GM19452 (cell line): ENCODE measurements at regions not wholly inside any gene's neighbourhood (a gene's known extent, or its start where the extent isn't known, plus 50 kb on each side); places are given as distances from the start of the nearest gene placed in this dataset.

ENCODE experiments used
- ATAC-seq: cut with Tn5 transposase; IDR thresholded peaks from one replicate; pipeline ENCODE4 v1.9.1; 2021; ENCODE audit not compliant: unreplicated experiment

DNA sequence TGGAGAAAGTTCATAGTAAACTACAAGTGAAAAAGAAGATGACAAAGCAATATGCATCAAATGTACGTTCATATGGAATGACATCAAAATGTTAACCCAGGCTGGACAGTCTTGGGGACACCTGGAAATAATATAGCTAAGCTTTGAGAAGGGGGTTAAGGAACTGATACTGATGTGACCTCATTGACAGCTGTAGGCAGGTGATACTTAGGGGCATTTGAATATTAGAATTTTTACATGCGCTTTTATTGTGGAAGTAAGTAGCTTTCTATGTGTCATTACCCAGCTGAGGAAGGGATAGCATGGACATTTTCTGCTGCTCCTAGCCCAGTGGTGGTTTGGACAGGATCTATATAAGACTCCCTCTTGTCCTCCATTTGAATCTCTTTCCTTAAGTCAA lies 299.7 kb downstream of the CWC27 start:
- peak; percentile 47 for ATAC-seq

DNA sequence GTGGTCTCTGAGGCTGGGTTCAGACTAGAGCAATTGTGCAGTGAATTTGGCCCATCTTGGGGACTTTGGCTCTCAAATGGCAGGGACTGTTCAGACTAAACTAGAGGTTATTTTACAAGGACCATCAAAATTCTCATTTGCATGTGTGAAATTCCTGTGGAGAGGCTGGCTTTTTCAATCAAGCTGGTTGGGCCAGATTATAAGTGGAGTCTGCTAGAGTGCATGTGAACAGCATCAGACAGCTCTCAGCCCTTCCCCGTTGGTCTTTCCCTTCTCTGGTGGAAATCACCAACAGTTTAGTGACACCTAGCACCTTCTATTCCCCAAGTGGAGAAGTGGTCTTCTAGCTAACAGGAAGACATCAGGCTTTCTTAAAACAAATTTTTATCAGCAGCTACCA lies 301.3 kb downstream of the CWC27 start:
- no peak for ATAC-seq

GRCh38 chr5:65072850-65073249 lies 304.1 kb downstream of the CWC27 start:
- ATAC-seq, result no peak

DNA sequence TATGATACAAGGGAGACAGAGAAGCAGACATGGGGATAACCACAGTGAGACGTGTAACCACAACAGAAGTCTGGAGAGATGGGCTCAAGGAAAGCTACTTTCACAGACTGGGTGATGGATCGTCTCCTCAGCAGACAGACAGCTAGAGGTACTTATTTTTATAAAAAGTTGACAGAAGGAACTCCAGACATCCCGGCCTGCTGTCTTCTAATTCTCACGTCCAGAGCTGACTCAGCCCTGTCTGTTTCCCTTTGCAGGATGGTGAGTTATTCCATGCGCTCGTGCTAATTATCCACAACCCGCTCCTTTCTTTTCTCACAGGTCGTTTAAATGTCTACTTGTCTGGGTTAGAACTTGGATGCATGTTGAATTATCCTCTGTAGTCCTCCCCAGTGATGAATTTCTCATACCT lies 304.5 kb downstream of the CWC27 start:
- ATAC-seq, result no peak

- no peak for ATAC-seq
These were observed 307.0 kb downstream of the CWC27 start for GRCh38 chr5:65075623-65076250.

DNA sequence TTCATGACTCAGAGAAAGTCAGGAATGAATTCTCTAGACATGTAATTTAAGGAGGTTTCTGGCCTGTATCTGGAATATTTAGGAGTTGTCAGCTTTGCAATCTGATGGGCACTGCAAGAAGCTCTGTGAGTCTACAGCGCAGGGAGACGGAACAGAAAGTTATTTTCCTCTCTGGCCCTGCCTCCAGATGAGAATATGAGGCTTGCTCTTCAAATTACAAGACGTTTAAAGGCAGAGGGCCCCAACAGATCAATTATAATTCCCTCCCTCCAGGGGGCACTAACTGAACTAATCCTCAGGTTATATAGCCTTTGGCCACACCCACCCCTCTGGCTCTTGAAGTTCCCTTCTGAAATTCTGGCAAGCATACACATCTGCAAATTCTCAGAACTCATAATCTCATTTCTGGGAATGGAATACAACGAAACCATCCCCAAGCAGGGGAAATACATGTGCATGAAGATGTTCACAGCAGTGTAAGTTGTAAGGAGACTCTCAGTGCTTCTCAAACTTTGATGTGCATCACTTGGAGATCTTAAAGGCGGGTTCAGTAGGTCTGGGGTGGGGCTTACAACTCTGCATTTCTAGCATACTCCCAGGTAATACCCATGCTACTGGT lies 307.6 kb downstream of the CWC27 start:
- ATAC-seq, result peak; percentile 71

DNA sequence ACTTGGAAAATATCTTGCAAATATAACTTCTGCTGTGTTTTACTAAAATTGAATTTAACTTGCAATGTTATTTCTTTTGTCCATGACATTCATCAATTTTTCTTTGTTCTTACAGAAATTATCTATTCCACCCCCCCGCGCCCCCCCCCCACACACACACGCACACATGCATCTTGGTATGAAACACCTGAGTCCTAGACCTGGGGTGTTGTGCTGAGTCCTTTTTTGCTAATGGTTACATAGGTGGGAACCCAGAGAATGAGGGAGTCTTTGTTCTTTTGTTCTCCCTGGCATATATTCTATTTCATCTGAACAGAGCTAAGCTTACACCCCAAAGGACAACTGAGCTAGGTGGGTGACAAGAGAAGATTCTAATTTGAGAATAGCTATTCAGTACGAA lies 308.9 kb downstream of the CWC27 start:
- no peak for ATAC-seq

- ATAC-seq, result no peak
These were observed 309.6 kb downstream of the CWC27 start for GRCh38 chr5:65078331-65078730.

DNA sequence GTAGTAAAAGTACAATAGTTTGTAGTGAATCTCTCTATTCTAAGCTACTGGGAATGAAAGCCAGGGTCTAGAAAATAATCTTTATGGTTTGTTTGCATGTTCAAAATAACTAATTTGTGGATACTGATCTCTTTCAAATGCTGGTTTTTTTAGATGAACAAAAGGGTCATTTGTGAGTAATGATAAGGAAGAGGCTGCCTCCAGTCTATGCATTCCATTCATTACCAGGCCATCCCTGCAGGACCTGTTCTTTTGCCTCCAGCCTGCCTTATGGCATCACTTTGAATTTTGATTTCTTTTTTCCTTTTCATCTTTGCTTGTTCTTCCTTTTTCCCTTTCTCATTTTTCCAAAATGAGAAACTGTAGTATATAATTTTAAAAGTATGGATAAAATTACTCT lies 312.3 kb downstream of the CWC27 start:
- no peak for ATAC-seq

DNA sequence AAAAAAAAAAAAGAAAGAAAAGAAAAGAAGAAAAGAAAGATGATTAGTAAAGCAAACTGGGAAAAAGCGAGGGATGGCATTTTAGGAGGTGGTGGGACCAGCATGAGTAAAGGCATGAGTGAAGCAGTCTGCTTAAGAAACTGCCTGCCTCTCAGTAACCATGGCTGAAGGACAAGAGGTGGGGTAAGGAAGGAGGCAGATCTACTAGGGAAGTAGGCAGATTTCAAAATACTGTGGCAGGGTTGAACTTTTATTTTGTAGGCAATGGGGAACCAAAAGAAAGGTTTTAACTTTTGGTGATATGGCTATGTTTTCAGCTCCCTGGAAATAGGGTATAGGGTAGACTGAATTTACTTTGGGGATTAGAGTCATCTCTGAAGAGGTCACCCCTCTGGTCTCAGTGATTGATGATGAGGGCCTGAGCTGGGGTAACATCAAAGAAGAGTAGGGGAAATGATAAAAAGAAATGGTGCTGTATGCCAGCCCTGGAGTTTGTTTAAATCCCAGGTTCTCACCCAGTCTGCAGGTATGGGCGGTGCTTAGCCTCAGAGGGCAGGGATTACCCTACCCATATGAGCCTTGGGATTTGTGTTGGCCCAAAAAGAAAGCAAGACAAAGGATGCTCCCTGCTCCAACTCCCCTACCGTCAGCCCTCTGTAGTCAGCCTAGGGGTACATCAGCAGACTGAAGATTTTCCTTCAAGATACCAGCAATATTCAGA lies 316.2 kb downstream of the CWC27 start:
- ATAC-seq, result no peak

- ATAC-seq, result no peak
These were observed 316.8 kb downstream of the CWC27 start for GRCh38 chr5:65085516-65085850.

GRCh38 chr5:65086234-65086890 lies 317.6 kb downstream of the CWC27 start:
- ATAC-seq, result no peak

DNA sequence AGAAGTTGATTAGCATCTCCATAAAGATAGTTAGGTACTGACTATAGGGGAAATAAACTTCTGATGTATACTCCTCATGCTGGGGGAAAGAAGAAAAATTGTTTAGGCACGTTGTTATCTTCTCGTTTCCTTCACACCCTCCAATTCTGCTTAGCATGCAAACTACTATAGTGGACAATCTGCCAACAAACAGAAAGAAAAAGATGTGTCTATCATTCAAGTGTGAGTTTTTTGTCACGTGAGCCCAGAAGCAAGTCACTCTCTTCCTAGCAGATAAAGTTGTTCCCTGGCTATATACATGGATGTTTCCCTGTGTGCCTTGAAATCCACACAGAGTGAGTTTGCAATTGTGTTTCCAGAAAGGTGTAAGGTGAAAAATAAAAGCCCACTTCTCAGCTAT lies 318.4 kb downstream of the CWC27 start:
- ATAC-seq, result no peak

- ATAC-seq, result no peak
These were observed 325.5 kb downstream of the CWC27 start for GRCh38 chr5:65094279-65094678.

GRCh38 chr5:65098393-65098792 lies 329.7 kb downstream of the CWC27 start:
- no peak for ATAC-seq
